ENCODE measurements at regions not wholly inside any gene's neighbourhood (a gene's known extent, or its start where the extent isn't known, plus 50 kb on each side); places are given as distances from the start of the nearest gene placed in this dataset.

DNA sequence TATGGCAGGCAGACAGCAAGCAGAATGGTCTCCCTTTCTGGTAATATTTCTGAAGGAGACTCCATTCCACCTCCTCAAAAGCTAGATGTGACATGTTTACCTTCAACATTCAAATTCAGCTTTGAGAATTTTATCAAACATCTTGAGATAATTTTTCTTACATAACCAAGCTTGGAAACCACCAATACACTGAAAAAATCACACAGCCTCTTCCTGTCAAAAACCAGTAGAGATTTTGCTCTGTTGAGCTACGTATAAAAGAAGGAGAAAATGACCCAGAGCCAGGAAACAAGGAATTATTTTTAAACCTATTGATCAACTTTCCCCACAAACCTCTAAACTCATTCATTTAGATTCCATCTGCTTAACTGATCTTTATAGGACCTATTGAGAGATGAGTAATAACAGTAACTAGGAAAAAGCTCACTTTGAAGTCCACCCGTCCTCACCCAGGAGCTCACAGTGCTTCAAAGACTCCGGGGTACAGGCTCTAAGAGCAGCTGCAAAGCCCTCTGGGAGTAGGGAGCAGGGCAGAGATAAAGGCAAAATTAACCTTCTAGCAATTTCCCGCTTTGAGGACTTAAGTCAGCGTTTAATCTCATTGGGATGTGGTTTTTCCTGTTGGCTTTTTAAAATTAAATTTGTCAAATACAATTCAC is 318.2 kb upstream of the RASGEF1B start:
- no peak for FAIRE-seq
- Histone ChIP-seq H4K20me1 (ENCODE audit: control insufficient read depth, extremely low read depth, insufficient read depth, low read length) (no peaks in the 10 kb centered on the region), H3K27ac (ENCODE audit: control insufficient read depth, insufficient read depth, low read length) (no peak overlapping the region), H2AFZ (ENCODE audit: control insufficient read depth, low read length) (no peak overlapping the region), H3K27me3 (ENCODE audit: control insufficient read depth, extremely low read depth, insufficient read depth, low read length) (no peaks in the 10 kb centered on the region), H3K9ac (ENCODE audit: control insufficient read depth, extremely low read depth, insufficient read depth, low read length) (no peak overlapping the region), H3K4me3 (ENCODE audit: control insufficient read depth in 2 of 3, extremely low read depth in 1 of 3, insufficient read depth in 2 of 3, low read depth in 1 of 3, low read length in 3 of 3) (no peak overlapping the region), H3K79me2 (ENCODE audit: control insufficient read depth, insufficient read depth, low read length) (no peaks in the 10 kb centered on the region), H3K36me3 (ENCODE audit: control insufficient read depth in 2 of 2, extremely low read depth in 1 of 2, insufficient read depth in 2 of 2, low read length in 2 of 2) (no peaks in the 10 kb centered on the region), H3K9me3 (ENCODE audit: control insufficient read depth, low read depth, low read length) (no peaks in the 10 kb centered on the region), H3K9me1 (ENCODE audit: control insufficient read depth, extremely low read depth, insufficient read depth, low read length) (no peaks in the 10 kb centered on the region), H3K4me1 (ENCODE audit: control insufficient read depth, extremely low read depth, insufficient read depth, low read length) (no peaks in the 10 kb centered on the region), H3K4me2 (ENCODE audit: control insufficient read depth, extremely low read depth, insufficient read depth, low read depth, low read length) (no peak overlapping the region)
- DNase-seq (ENCODE audit: low read depth, low spot score) = no peak
- TF ChIP-seq EZH2 (IDR thresholded peaks at IDR 0.05; ENCODE audit: low read length) = no peak
- TF ChIP-seq, protein P1, sequence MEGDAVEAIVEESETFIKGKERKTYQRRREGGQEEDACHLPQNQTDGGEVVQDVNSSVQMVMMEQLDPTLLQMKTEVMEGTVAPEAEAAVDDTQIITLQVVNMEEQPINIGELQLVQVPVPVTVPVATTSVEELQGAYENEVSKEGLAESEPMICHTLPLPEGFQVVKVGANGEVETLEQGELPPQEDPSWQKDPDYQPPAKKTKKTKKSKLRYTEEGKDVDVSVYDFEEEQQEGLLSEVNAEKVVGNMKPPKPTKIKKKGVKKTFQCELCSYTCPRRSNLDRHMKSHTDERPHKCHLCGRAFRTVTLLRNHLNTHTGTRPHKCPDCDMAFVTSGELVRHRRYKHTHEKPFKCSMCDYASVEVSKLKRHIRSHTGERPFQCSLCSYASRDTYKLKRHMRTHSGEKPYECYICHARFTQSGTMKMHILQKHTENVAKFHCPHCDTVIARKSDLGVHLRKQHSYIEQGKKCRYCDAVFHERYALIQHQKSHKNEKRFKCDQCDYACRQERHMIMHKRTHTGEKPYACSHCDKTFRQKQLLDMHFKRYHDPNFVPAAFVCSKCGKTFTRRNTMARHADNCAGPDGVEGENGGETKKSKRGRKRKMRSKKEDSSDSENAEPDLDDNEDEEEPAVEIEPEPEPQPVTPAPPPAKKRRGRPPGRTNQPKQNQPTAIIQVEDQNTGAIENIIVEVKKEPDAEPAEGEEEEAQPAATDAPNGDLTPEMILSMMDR (optimal IDR thresholded peaks at IDR 0.05 in 1 of 3, IDR thresholded peaks at IDR 0.05 in 1 of 3, conservative IDR thresholded peaks at IDR 0.05 in 1 of 3; ENCODE audit: extremely low read depth in 1 of 3, insufficient read depth in 2 of 3, low read length in 3 of 3) = no peak
- dilution Hi-C loops (cut with MboI; ENCODE audit: extremely low pct_ligation_motif_present, low sequenced_read_pairs) = no loop called here

- Histone ChIP-seq H3K9me1 (ENCODE audit: control insufficient read depth, extremely low read depth, insufficient read depth, low read length) (no peaks in the 10 kb centered on the region), H4K20me1 (ENCODE audit: control insufficient read depth, extremely low read depth, insufficient read depth, low read length) (no peaks in the 10 kb centered on the region), H3K79me2 (ENCODE audit: control insufficient read depth, insufficient read depth, low read length) (no peaks in the 10 kb centered on the region), H2AFZ (ENCODE audit: control insufficient read depth, low read length) (no peak overlapping the region), H3K27ac (ENCODE audit: control insufficient read depth, insufficient read depth, low read length) (no peak overlapping the region), H3K4me1 (ENCODE audit: control insufficient read depth, extremely low read depth, insufficient read depth, low read length) (no peaks in the 10 kb centered on the region), H3K27me3 (ENCODE audit: control insufficient read depth, extremely low read depth, insufficient read depth, low read length) (no peaks in the 10 kb centered on the region), H3K4me3 (ENCODE audit: control insufficient read depth in 2 of 3, extremely low read depth in 1 of 3, insufficient read depth in 2 of 3, low read depth in 1 of 3, low read length in 3 of 3) (no peak overlapping the region), H3K4me2 (ENCODE audit: control insufficient read depth, extremely low read depth, insufficient read depth, low read depth, low read length) (no peak overlapping the region), H3K36me3 (ENCODE audit: control insufficient read depth in 2 of 2, extremely low read depth in 1 of 2, insufficient read depth in 2 of 2, low read length in 2 of 2) (no peaks in the 10 kb centered on the region), H3K9ac (ENCODE audit: control insufficient read depth, extremely low read depth, insufficient read depth, low read length) (no peak overlapping the region), H3K9me3 (ENCODE audit: control insufficient read depth, low read depth, low read length) (no peaks in the 10 kb centered on the region)
- TF ChIP-seq, protein P1 (optimal IDR thresholded peaks at IDR 0.05 in 1 of 3, IDR thresholded peaks at IDR 0.05 in 1 of 3, conservative IDR thresholded peaks at IDR 0.05 in 1 of 3; ENCODE audit: extremely low read depth in 1 of 3, insufficient read depth in 2 of 3, low read length in 3 of 3) = no peak
- TF ChIP-seq EZH2 (IDR thresholded peaks at IDR 0.05; ENCODE audit: low read length) = no peak
- dilution Hi-C loops (cut with MboI; ENCODE audit: extremely low pct_ligation_motif_present, low sequenced_read_pairs) = no loop called here
- DNase-seq (ENCODE audit: low read depth, low spot score) = no peak
- no peak for FAIRE-seq
Measured at GRCh38 chr4:81789158-81789557, 317.5 kb upstream of the RASGEF1B start.

All from keratinocyte (primary cell).